A172 (cell line): ENCODE measurements at regions not wholly inside any gene's neighbourhood (a gene's known extent, or its start where the extent isn't known, plus 50 kb on each side); places are given as distances from the start of the nearest gene placed in this dataset.

Experiments
- DNase-seq: peaks from one replicate; pipeline ENCODE4 v3.0.0-alpha.2; 2015; ENCODE audit warnings: low spot score

DNA sequence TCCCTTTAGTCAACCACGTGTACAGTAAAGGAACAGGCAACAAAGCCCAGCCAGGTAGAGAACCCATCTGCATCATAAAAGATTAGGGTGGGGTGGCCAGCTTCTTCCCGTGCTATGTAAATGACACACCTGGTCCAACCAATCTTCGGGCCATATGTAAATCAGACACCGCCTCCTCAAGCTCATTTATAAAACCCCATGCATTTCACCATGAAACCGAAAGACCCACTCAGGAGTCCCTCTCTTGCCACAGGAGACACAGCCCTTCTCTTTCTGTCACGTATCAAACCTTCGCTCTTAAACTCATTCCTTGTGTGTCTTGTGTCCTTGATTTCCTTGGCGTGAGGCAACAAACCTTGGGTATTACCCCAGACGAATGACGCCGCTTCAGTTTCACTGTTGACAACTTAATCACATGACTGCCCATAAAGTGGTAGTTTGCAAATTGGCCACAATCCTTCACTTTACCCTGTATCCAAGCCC, 59.8 kb upstream of the TBPL2 start:
- no peak for DNase-seq

DNA sequence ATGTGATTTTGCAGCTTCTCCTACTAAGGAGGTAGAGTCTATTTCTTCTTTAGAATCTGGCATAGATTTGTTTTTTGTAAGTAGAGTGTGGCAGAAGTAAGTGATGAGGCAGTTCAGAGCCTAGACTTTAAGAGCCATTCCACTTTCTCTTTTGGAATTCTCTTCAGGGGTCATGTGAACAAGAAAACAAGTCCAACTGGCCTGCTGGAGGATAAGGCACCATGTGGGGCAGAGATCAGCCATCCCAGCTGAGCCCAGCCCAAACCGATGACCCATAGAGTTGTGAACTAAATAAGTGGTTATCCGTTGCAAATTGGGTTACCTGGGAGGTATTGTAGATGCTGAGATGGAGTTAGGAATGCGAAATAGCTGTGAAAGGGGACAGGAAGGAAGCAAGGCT, 60.3 kb upstream of the TBPL2 start:
- no peak for DNase-seq

DNA sequence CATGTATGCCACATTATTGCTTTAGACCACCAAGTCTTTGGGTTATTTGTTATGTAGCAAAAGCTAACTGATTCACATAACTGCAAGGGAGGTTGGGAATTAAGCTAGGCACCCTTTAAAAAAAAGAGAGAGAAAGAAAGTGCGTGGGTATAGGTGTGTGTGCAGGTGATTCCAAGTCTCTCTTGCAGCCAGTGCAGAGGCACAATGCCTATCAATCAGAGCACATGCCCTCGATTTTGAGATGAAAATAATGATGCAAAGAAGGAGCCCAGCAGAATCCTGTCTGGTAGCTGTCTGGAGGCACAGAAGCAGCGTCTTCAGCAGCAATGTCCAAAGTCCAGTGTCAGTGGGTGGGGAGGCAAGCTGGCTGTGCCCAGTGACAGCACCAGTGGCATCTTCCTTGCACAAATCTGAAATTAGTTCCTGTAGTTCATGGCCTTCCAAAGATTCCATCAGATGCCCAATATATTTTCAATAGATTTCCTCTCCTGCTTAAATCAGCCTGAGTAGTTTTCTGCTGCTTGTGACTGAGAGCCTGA, 62.4 kb upstream of the TBPL2 start:
- DNase-seq, result no peak

DNA sequence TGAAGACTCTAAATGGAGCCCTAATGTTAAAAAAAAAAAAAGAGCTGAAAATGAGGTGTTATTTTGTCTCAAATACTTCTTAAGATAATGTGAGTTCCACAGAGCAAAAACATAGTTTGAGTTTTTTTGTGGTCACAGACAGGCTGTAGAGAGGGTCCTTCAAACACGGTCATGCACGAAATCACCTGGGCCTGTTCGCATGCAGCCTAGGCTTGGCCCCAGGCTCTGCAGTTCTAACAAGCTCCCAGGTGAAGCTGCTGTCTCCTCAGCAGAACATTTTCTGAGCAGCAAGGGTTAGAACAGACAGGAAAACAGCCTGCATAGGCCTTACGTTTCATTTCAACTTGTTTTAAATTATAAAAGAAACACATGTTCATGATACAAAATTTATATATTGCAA, 65.4 kb upstream of the TBPL2 start:
- no peak for DNase-seq

DNA sequence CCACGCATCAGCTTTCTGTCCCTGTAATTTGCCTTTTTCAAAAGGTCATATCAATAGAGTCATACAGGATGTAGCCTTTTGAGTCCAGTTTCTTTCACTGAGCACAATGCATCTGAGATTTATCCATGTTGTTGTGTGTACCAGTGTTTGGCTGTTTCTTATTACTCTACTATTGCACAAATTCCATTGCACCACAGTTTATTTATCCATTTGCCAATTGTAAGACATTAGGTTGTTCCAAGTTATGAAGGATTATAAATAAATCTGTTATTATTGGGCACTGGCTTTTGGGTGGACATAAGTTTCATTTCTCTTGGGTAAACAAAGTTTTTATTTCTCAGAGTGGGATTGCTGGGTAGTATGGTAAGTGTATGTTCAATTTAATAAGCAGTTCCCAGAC, 68.3 kb upstream of the TBPL2 start:
- no peak for DNase-seq

DNA sequence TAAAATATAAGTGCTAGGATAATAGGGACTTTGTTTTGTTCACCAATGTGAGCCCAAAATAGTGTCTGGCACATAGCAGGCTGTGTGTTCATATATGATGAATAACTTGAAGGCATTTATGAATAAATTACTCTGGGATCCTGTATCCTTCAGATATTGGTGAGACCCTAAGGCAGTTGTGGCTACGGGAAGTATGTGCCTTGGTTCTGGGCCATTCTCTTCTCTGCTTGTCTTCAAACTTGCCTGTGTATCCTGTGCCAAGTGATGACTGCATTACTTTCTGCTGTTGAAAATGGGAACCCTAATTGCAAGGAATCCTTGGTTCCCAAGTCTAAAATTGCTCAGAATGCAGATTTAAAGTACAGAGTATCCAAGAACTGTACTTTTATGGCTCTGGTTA, 67.6 kb upstream of the KTN1 start:
- no peak for DNase-seq

DNA sequence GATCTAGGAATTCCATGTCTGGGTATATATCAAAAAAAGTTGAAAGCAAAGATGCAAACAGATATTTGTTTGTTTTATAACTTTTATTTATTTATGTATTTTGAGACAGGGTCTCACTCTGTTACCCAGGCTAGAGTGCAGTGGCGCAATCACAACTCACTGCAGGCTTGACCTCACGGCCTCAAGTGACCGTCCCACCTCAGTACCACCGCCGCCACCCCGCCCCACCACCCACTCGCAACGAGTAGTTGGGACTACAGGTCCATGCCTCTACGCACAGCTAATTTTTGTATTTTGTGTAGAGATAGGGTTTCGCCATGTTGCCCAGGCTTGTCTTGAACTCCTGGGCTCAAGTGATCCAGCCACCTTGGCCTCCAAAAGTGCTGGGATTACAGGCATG, 66.5 kb upstream of the KTN1 start:
- no peak for DNase-seq

DNA sequence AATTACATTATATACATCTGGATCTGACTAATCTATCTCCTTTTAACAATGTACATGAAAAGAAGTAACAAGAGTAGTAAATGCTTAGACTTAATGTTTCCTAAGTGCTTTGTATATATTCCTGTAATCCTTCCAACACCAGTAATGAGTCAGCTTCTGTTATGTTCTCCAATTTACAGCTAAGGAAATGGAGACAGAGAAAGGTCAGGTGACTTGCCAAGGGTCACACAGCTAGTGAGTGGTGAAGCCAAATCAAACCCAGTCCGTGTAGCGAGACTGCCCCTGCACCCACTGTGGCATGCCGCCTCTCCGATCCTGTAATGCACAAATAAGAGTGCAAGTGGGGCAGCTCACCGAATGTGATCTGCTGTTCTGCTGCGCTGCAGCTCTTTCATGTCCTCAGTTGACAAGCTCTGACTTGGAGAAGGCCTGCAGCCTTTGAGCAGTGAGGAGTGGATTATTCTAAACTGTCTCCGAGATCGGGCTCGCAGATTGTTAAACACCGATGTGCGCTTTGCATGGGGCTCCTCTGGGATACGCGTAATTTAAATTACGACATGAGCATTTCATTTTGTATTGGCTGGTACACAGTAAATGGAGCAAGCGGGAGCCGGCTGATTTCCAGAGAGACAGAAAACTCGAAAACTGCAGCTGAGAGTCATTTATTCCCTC, 65.1 kb upstream of the KTN1 start:
- peak; percentile 38 for DNase-seq

DNA sequence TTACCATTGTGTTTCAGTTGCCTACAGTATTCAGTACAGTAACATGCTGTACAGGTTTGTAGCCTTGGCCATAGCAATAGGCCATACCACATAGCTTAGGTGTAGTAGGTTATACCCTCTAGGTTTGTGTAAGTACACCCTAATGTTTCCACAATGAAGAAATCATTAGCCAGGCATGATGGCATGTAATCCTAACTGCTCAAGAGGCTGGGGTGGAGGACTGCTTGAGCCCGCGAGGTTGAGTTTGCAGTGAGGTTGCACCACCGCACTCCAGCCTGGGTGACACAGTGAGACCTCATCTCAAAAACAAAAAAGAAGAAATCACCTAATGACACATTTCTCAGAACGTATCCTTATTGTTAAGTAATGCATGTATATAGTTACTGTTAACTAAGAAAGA, 63.2 kb upstream of the KTN1 start:
- DNase-seq, result no peak

DNA sequence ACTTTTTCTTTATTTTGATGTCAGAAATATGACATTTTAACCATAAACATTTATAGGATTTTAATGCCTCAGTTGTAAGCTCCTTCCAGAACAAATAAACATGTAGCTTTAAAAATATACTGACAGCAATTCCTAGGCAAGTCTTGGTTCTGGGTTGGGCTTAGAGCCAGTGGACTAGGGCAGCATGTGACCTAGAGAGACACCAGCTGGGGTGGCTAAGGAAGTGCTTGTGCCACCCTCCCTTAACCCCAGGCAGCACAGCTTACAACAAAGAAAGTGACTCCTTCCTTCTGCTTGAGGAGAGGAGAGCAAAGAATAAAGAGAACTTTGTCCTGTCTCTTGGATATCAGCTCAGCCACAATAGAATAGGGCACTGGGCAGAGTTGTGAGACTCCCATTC, 61.6 kb upstream of the KTN1 start:
- DNase-seq, result peak; percentile 13

DNA sequence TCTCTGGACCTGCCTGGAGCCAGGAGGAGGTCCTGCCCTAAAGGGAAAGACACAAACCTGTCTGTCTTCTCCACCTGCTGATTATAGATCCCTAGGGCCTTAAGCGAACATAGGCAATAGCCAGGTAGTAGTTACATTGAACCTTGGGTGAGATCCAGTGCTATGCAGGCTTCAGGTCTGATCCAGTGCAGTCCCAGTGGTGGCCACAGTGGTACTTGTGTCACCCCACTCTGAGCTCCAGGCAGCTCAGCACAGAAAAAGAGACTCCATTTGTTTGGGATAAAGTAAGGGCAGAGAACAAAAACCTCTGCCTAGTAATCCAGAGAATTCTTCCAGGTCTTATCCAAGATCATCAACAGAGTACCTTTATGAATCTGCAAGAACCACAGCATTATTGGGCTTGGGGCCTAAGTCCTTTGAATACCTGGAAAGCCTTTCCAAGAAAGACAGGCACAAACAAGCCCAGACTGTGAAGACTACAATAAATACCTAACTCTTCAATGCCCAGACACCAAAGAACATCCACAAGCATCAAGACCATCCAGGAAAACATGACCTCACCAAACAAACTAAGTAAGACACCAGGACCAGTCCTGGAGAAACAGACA, 60.4 kb upstream of the KTN1 start:
- no peak for DNase-seq

DNA sequence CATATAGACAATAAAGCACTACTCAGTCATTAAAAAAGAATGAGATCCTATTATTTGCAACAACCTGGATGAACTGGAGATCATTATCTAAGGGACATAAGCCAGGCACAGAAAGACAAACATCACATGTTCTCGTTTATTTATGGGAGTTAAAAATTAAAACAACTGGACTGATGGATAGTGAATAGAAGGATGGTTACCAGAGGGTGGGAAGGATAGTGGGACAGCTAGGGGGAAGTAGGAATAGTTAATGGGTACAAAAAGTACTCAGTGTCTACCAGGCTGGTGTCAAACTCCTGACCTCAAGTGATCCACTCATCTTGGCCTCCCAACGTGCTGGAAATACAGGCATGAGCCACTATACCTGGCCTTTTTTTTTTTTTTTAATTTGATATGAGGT, 56.7 kb upstream of the KTN1 start:
- DNase-seq, result no peak
